ENCODE measurements at regions not wholly inside any gene's neighbourhood (a gene's known extent, or its start where the extent isn't known, plus 50 kb on each side); places are given as distances from the start of the nearest gene placed in this dataset.

GRCh38 chr5:74199005-74199404, 441.5 kb downstream of the ENC1 start:
- no peak for TF ChIP-seq CTCF (IDR thresholded peaks at IDR 0.05; ENCODE audit: control insufficient read depth, insufficient read depth, low read depth, low read length, missing control alignments)
- H3K4me3 ChIP-seq (ENCODE audit: control insufficient read depth, low read depth, low read length): no peak overlapping the region
- no peak for DNase-seq (ENCODE audit: low read depth)

GRCh38 chr5:74198156-74198555, 442.4 kb downstream of the ENC1 start:
- no peak overlapping the region for H3K4me3 ChIP-seq (ENCODE audit: control insufficient read depth, low read depth, low read length)
- DNase-seq (ENCODE audit: low read depth): no peak
- no peak for TF ChIP-seq CTCF (IDR thresholded peaks at IDR 0.05; ENCODE audit: control insufficient read depth, insufficient read depth, low read depth, low read length, missing control alignments)

- DNase-seq (ENCODE audit: low read depth): no peak
These were observed 444.3 kb downstream of the ENC1 start for GRCh38 chr5:74196233-74196632.

GRCh38 chr5:74194196-74194595, 446.3 kb downstream of the ENC1 start:
- TF ChIP-seq CTCF (IDR thresholded peaks at IDR 0.05; ENCODE audit: control insufficient read depth, insufficient read depth, low read depth, low read length, missing control alignments): no peak
- DNase-seq (ENCODE audit: low read depth): no peak
- no peak overlapping the region for H3K4me3 ChIP-seq (ENCODE audit: control insufficient read depth, low read depth, low read length)

More at GRCh38 chr5:74196233-74196632, 444.3 kb downstream of the ENC1 start:
- H3K4me3 ChIP-seq (ENCODE audit: control insufficient read depth, low read depth, low read length): no peak overlapping the region
- no peak for TF ChIP-seq CTCF (IDR thresholded peaks at IDR 0.05; ENCODE audit: control insufficient read depth, insufficient read depth, low read depth, low read length, missing control alignments)

- no peak overlapping the region for H3K4me3 ChIP-seq (ENCODE audit: control insufficient read depth, low read depth, low read length)
- TF ChIP-seq CTCF (IDR thresholded peaks at IDR 0.05; ENCODE audit: control insufficient read depth, insufficient read depth, low read depth, low read length, missing control alignments): no peak
- DNase-seq (ENCODE audit: low read depth): peak; percentile 34
These were observed 447.8 kb downstream of the ENC1 start for GRCh38 chr5:74192606-74193299.

- DNase-seq (ENCODE audit: low read depth): no peak
- H3K4me3 ChIP-seq (ENCODE audit: control insufficient read depth, low read depth, low read length): no peak overlapping the region
- no peak for TF ChIP-seq CTCF (IDR thresholded peaks at IDR 0.05; ENCODE audit: control insufficient read depth, insufficient read depth, low read depth, low read length, missing control alignments)
These were observed 452.0 kb downstream of the ENC1 start for GRCh38 chr5:74188351-74189105.
